OCI-LY7 (cell line): ENCODE measurements at regions not wholly inside any gene's neighbourhood (a gene's known extent, or its start where the extent isn't known, plus 50 kb on each side); places are given as distances from the start of the nearest gene placed in this dataset.

Experiments used
- EZH2phosphoT487 ChIP-seq: fragments of 200-600 bp; sonication (generic); IDR thresholded peaks from 2 replicates; pipeline ENCODE4 v1.6.1; 2018; ENCODE audit warnings: low read depth, borderline replicate concordance, mild to moderate bottlenecking, mixed run types, antibody characterized with exemption, low read length, moderate library complexity, mixed read lengths
- TF ChIP-seq, protein P1 (sequence below): fragments of 200-600 bp; sonication (generic); conservative IDR thresholded peaks from 2 replicates; pipeline ENCODE4 v1.5.1; 2014; ENCODE audit warnings: mild to moderate bottlenecking, antibody characterized with exemption, low read length, moderate library complexity, mixed read lengths

DNA sequence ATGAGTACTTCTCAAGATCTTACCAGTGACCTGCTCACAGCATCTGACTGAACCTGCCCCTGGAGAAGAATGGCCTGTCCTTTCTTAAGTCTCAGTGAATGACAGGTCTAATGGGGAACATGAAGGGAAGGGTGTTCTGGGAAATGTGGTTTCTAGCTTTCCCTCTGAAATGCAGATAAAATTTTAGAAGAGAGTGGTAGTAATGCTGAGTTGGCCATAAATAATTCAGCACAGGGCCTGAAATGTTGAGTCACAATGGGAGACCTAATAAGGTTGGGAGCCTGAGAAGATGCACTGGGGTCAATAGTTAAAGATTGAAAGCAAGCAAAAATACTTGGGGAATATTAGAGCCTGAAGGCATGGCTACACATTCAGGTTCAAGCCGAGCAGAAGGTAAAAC, 214.9 kb upstream of the ARHGAP24 start:
- TF ChIP-seq, protein P1, sequence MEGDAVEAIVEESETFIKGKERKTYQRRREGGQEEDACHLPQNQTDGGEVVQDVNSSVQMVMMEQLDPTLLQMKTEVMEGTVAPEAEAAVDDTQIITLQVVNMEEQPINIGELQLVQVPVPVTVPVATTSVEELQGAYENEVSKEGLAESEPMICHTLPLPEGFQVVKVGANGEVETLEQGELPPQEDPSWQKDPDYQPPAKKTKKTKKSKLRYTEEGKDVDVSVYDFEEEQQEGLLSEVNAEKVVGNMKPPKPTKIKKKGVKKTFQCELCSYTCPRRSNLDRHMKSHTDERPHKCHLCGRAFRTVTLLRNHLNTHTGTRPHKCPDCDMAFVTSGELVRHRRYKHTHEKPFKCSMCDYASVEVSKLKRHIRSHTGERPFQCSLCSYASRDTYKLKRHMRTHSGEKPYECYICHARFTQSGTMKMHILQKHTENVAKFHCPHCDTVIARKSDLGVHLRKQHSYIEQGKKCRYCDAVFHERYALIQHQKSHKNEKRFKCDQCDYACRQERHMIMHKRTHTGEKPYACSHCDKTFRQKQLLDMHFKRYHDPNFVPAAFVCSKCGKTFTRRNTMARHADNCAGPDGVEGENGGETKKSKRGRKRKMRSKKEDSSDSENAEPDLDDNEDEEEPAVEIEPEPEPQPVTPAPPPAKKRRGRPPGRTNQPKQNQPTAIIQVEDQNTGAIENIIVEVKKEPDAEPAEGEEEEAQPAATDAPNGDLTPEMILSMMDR, result no peak
- TF ChIP-seq EZH2phosphoT487, result no peak
